SK-N-SH (cell line): ENCODE measurements at regions not wholly inside any gene's neighbourhood (a gene's known extent, or its start where the extent isn't known, plus 50 kb on each side); places are given as distances from the start of the nearest gene placed in this dataset.

Experiments used
- CTCF ChIA-PET: fragments of 300-600, 350-600 bp; formaldehyde crosslinking; extraction: SDS; loops from one replicate; lab custom pipeline; 2021; lab: Yijun Ruan, JAX
- POLR2A ChIA-PET: fragments of 350-600 bp; sonication (Branson Sonifier 250); formaldehyde crosslinking; extraction: SDS; loops from one replicate; lab custom pipeline; 2020; ENCODE audit warnings: antibody characterized with exemption, inconsistent platforms; lab: Yijun Ruan, JAX
- DNase-seq: peaks from one replicate; pipeline ENCODE4 v3.0.0; 2012
- H2AFZ ChIP-seq: fragments of 200-600 bp; sonication (generic); 2 replicates; pipeline ENCODE4 v1.8.1; 2016; ENCODE audit warnings: antibody characterized with exemption, mild to moderate bottlenecking, low read depth
- H3F3A ChIP-seq: fragments of 200-600 bp; sonication (generic); replicated peaks from 2 replicates; pipeline ENCODE3; 2016; ENCODE audit warnings: antibody characterized with exemption, mild to moderate bottlenecking; ENCODE audit not compliant: insufficient read depth
- H3K27ac ChIP-seq, 2 experiments: fragments of 200-500 bp in 1 of 2; fragments of 200-600 bp in 1 of 2; sonication (Bioruptor generic) in 1 of 2; sonication (generic), shearing (Covaris generic) in 1 of 2; 2 replicates each; pipeline versions ENCODE4 v1.5.1 to v1.6.1; 2014 to 2016; ENCODE audit warnings: low read depth in 2 of 2, inconsistent platforms in 1 of 2, low read length in 1 of 2, mild to moderate bottlenecking in 1 of 2, mixed read lengths in 1 of 2
- H3K27me3 ChIP-seq: fragments of 200-600 bp; sonication (generic), shearing (Covaris generic); 2 replicates; pipeline ENCODE4 v1.6.1; 2016; ENCODE audit warnings: mixed run types; ENCODE audit not compliant: insufficient read depth
- H3K36me3 ChIP-seq, 2 experiments: fragments of 200-500 bp in 1 of 2; fragments of 200-600 bp in 1 of 2; sonication (Bioruptor generic) in 1 of 2; sonication (generic) in 1 of 2; replicated peaks in 1 of 2; 2 replicates each; pipeline versions ENCODE3 to v1.5.1; 2014 to 2016; ENCODE audit warnings: low read length in 1 of 2, mild to moderate bottlenecking in 1 of 2; ENCODE audit not compliant: insufficient read depth in 2 of 2, control insufficient read depth in 1 of 2
- H3K4me1 ChIP-seq, 2 experiments: fragments of 200-500 bp in 1 of 2; fragments of 200-600 bp in 1 of 2; sonication (Bioruptor generic) in 1 of 2; sonication (generic), shearing (Covaris generic) in 1 of 2; 2 replicates each; pipeline versions ENCODE4 v1.5.1 to v1.6.1; 2014 to 2016; ENCODE audit warnings: low read depth in 1 of 2, low read length in 1 of 2, mixed run types in 1 of 2; ENCODE audit not compliant: insufficient read depth in 2 of 2, control insufficient read depth in 1 of 2
- H3K4me2 ChIP-seq: fragments of 200-600 bp; sonication (generic), shearing (Covaris generic); 2 replicates; pipeline ENCODE4 v1.6.1; 2017; ENCODE audit warnings: mixed run types
- H3K4me3 ChIP-seq, 2 experiments: fragments of 200-500 bp in 1 of 2; fragments of 200-600 bp in 1 of 2; sonication (Bioruptor generic) in 1 of 2; sonication (generic), shearing (Covaris generic) in 1 of 2; 2 replicates each; pipeline versions ENCODE4 v1.5.1 to v1.8.1; 2014 to 2016; ENCODE audit warnings: low read depth in 2 of 2, inconsistent platforms in 1 of 2, low read length in 1 of 2, mild to moderate bottlenecking in 1 of 2, mixed read lengths in 1 of 2, moderate library complexity in 1 of 2
- H3K79me2 ChIP-seq: fragments of 200-600 bp; sonication (generic); 2 replicates; pipeline ENCODE4 v1.8.1; 2017; ENCODE audit warnings: mild to moderate bottlenecking; ENCODE audit not compliant: insufficient read depth
- H3K9ac ChIP-seq: fragments of 200-600 bp; sonication (generic); 2 replicates; pipeline ENCODE4 v1.6.1; 2017; ENCODE audit warnings: mixed run types
- H3K9me2 ChIP-seq: fragments of 200-600 bp; sonication (generic); 2 replicates; pipeline ENCODE4 v1.6.1; 2017; ENCODE audit warnings: mixed run types
- H3K9me3 ChIP-seq: fragments of 200-600 bp; sonication (generic); 2 replicates; pipeline ENCODE4 v1.6.1; 2017; ENCODE audit warnings: mixed run types, mild to moderate bottlenecking, moderate library complexity
- H4K20me1 ChIP-seq: fragments of 200-600 bp; sonication (generic); 2 replicates; pipeline ENCODE4 v1.6.1; 2017; ENCODE audit warnings: mild to moderate bottlenecking, mixed run types; ENCODE audit not compliant: insufficient read depth
- CTCF ChIP-seq: fragments of 200-600 bp; sonication (generic); IDR thresholded peaks from 2 replicates; pipeline ENCODE4 v1.6.1; 2017; ENCODE audit warnings: antibody characterized with exemption, mild to moderate bottlenecking, moderate library complexity
- IRF3 ChIP-seq: fragments of 150-350 bp; IDR thresholded peaks from 2 replicates; pipeline ENCODE4 v1.6.1; 2016; ENCODE audit warnings: mild to moderate bottlenecking, low read depth, low read length
- MXI1 ChIP-seq: IDR thresholded peaks from 2 replicates; pipeline ENCODE4 v1.6.1; 2012; ENCODE audit warnings: mild to moderate bottlenecking, low read depth, low read length, improper control_type of control experiment
- NFIC ChIP-seq: IDR thresholded peaks from 2 replicates; pipeline ENCODE4 v1.4.0; 2012; ENCODE audit warnings: borderline replicate concordance
- NRF1 ChIP-seq: IDR thresholded peaks from 2 replicates; pipeline ENCODE4 v1.6.1; 2012; ENCODE audit warnings: low read depth, mild to moderate bottlenecking, low read length
- RCOR1 ChIP-seq: fragments of 150-350 bp; IDR thresholded peaks from 2 replicates; pipeline ENCODE4 v1.6.1; 2017; ENCODE audit warnings: antibody characterized with exemption, low read length
- RXRA ChIP-seq: IDR thresholded peaks from 2 replicates; pipeline ENCODE4 v1.4.0; 2012; ENCODE audit warnings: low read depth, mild to moderate bottlenecking, borderline replicate concordance
- SIN3A ChIP-seq: IDR thresholded peaks from 2 replicates; pipeline ENCODE4 v1.6.1; 2012; ENCODE audit warnings: low read depth, mild to moderate bottlenecking, low read length, moderate library complexity, borderline replicate concordance
- TEAD4 ChIP-seq: IDR thresholded peaks from 2 replicates; pipeline ENCODE4 v1.4.0; 2012; ENCODE audit warnings: mild to moderate bottlenecking, borderline replicate concordance; ENCODE audit not compliant: insufficient read depth
- WGBS: methylation state at CpG from one replicate; pipeline ENCODE4 v1.1.6; 2017; ENCODE audit warnings: low lambda C conversion rate; 5-methylcytosine and 5-hydroxymethylcytosine counted together
- TF ChIP-seq, protein P1 (sequence below): IDR thresholded peaks from 2 replicates; pipeline ENCODE4; 2012
- TF ChIP-seq, protein P2 (sequence below): IDR thresholded peaks from 2 replicates; pipeline ENCODE4 v1.6.1; 2012; ENCODE audit warnings: mild to moderate bottlenecking, low read depth, low read length, moderate library complexity

DNA sequence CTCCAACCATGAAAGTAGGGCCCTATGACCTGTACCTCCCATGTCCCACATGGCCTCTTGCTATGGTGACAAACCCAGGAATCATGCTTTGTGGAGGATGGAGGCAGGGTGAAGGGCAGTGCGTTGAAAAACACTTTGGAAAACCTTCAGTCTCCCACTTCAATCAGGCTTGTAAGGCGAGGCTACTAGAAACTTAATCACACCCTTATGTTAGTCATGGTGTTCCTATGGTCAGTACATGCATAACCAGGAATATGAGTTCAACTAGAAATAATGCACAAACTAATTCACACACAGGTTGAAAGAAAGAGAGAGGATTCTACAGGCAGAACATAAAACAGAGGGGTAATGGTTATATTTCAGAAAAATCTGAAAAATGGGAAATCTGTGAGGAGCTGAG is 601.1 kb downstream of the KCTD16 start:
- Histone ChIP-seq H3F3A (no peaks in the 10 kb centered on the region), H3K27me3 (no peaks in the 10 kb centered on the region), H3K27ac (no peak overlapping the region), H3K4me3 (no peak overlapping the region), H2AFZ (no peak overlapping the region), H3K4me2 (no peak overlapping the region), H3K4me1 (no peaks in the 10 kb centered on the region), H3K9me3 (no peaks in the 10 kb centered on the region), H3K9ac (no peak overlapping the region), H3K79me2 (no peaks in the 10 kb centered on the region), H3K9me2 (no peaks in the 10 kb centered on the region), H3K36me3 (no peaks in the 10 kb centered on the region), H4K20me1 (no peaks in the 10 kb centered on the region)
- ChIA-PET POLR2A (no interaction called here), CTCF (interaction anchor here (0.6 to 1.1 kb wide), 2 partner anchors 568 to 597 kb away, joined by 3 to 4 read pairs; no protein-coding TSS in a partner anchor)
- no peak for DNase-seq
- no peak for TF ChIP-seq CTCF
- TF ChIP-seq RXRA: no peak
- TF ChIP-seq, protein P1, sequence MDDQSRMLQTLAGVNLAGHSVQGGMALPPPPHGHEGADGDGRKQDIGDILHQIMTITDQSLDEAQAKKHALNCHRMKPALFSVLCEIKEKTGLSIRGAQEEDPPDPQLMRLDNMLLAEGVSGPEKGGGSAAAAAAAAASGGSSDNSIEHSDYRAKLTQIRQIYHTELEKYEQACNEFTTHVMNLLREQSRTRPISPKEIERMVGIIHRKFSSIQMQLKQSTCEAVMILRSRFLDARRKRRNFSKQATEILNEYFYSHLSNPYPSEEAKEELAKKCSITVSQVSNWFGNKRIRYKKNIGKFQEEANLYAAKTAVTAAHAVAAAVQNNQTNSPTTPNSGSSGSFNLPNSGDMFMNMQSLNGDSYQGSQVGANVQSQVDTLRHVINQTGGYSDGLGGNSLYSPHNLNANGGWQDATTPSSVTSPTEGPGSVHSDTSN: no peak
- no peak for TF ChIP-seq SIN3A
- no peak for TF ChIP-seq MXI1
- no peak for TF ChIP-seq RCOR1
- TF ChIP-seq IRF3: no peak
- no peak for TF ChIP-seq TEAD4
- no peak for TF ChIP-seq NFIC
- no peak for TF ChIP-seq NRF1
- TF ChIP-seq, protein P2, sequence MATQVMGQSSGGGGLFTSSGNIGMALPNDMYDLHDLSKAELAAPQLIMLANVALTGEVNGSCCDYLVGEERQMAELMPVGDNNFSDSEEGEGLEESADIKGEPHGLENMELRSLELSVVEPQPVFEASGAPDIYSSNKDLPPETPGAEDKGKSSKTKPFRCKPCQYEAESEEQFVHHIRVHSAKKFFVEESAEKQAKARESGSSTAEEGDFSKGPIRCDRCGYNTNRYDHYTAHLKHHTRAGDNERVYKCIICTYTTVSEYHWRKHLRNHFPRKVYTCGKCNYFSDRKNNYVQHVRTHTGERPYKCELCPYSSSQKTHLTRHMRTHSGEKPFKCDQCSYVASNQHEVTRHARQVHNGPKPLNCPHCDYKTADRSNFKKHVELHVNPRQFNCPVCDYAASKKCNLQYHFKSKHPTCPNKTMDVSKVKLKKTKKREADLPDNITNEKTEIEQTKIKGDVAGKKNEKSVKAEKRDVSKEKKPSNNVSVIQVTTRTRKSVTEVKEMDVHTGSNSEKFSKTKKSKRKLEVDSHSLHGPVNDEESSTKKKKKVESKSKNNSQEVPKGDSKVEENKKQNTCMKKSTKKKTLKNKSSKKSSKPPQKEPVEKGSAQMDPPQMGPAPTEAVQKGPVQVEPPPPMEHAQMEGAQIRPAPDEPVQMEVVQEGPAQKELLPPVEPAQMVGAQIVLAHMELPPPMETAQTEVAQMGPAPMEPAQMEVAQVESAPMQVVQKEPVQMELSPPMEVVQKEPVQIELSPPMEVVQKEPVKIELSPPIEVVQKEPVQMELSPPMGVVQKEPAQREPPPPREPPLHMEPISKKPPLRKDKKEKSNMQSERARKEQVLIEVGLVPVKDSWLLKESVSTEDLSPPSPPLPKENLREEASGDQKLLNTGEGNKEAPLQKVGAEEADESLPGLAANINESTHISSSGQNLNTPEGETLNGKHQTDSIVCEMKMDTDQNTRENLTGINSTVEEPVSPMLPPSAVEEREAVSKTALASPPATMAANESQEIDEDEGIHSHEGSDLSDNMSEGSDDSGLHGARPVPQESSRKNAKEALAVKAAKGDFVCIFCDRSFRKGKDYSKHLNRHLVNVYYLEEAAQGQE: no peak
- 18% methylated on average over 2 of the region's 2 CpGs for WGBS
